CD4-positive, alpha-beta T cell (primary cell): ENCODE measurements at regions not wholly inside any gene's neighbourhood (a gene's known extent, or its start where the extent isn't known, plus 50 kb on each side); places are given as distances from the start of the nearest gene placed in this dataset.

Experiments
- ATAC-seq: fragments of 200-7000 bp; cut with Tn5 transposase; one replicate; pipeline ENCODE4 v1.10.0; 2022; ENCODE audit warnings: mild to moderate bottlenecking; ENCODE audit not compliant: poor library complexity
- CTCF ChIA-PET: fragments of 350-600 bp; sonication (Branson Sonifier 250); formaldehyde crosslinking; loops from one replicate; lab custom pipeline; 2021; ENCODE audit warnings: antibody characterized with exemption, inconsistent platforms; lab: Charles Lee
- POLR2A ChIA-PET: fragments of 350-600 bp; sonication (Branson Sonifier 250); formaldehyde crosslinking; loops from one replicate; lab custom pipeline; 2021; ENCODE audit warnings: antibody characterized with exemption, inconsistent platforms; lab: Charles Lee
- DNase-seq, 14 experiments: peaks; one replicate each; pipeline ENCODE4 v3.0.0-alpha.2; 2013 to 2020; ENCODE audit warnings: mixed read lengths in 2 of 14
- H3K27ac ChIP-seq, 2 donors: one replicate each; pipeline versions ENCODE4 v1.5.1 to v1.7.0; 2013; ENCODE audit warnings: low read length in 2 of 2, low read depth in 1 of 2, mild to moderate bottlenecking in 1 of 2
- H3K27me3 ChIP-seq, 2 experiments: 1 replicate in 1 of 2; 2 replicates in 1 of 2; pipeline versions ENCODE4 v1.6.1 to v1.7.0; 2013; ENCODE audit warnings: low read length in 2 of 2, control low read depth in 1 of 2, mild to moderate bottlenecking in 1 of 2, moderate library complexity in 1 of 2; ENCODE audit not compliant: insufficient read depth in 2 of 2, control insufficient read depth in 1 of 2
- H3K36me3 ChIP-seq: one replicate; pipeline ENCODE4 v1.6.1; 2013; ENCODE audit warnings: low read length, control low read depth; ENCODE audit not compliant: insufficient read depth
- H3K4me1 ChIP-seq: one replicate; pipeline ENCODE4 v1.6.1; 2013; ENCODE audit warnings: low read length, control low read depth; ENCODE audit not compliant: insufficient read depth
- H3K4me3 ChIP-seq: one replicate; pipeline ENCODE4 v1.5.1; 2013; ENCODE audit warnings: mild to moderate bottlenecking, low read length, moderate library complexity
- H3K9me3 ChIP-seq, 2 experiments: 1 replicate in 1 of 2; 2 replicates in 1 of 2; pipeline versions ENCODE4 v1.6.1 to v1.7.0; 2013; ENCODE audit warnings: low read length in 2 of 2, mild to moderate bottlenecking in 2 of 2, control low read depth in 1 of 2, moderate library complexity in 1 of 2; ENCODE audit not compliant: control insufficient read depth in 1 of 2, insufficient read depth in 1 of 2
- H3K27ac Mint-ChIP-seq: one replicate; pipeline ENCODE4 v1.8.0; 2020; ENCODE audit warnings: mixed read lengths
- H3K27me3 Mint-ChIP-seq: one replicate; pipeline ENCODE4 v1.8.0; 2021; ENCODE audit warnings: mixed read lengths
- H3K36me3 Mint-ChIP-seq: one replicate; pipeline ENCODE4 v1.8.0; 2021; ENCODE audit warnings: low read depth, mixed read lengths
- H3K4me1 Mint-ChIP-seq: one replicate; pipeline ENCODE4 v1.8.0; 2021; ENCODE audit warnings: low read depth, mixed read lengths
- H3K4me3 Mint-ChIP-seq: one replicate; pipeline ENCODE4 v1.8.0; 2020; ENCODE audit warnings: mild to moderate bottlenecking, mixed read lengths
- H3K9me3 Mint-ChIP-seq: one replicate; pipeline ENCODE4 v1.8.0; 2020; ENCODE audit warnings: mixed read lengths
- intact Hi-C, 2 experiments: fragments of 100-400 bp; cut with DNase I in 1 of 2; cut with micrococcal nuclease in 1 of 2; formaldehyde crosslinking; loops; one replicate each; pipeline versions ENCODE4 v1.15.1 to v1.9.0; 2023 to 2025; cut with DNase I, micrococcal nuclease
- TF ChIP-seq, protein P1 (sequence below): fragments of 200-600 bp; IDR thresholded peaks from one replicate; pipeline ENCODE4 v1.8.0; 2022; ENCODE audit warnings: antibody characterized with exemption, mild to moderate bottlenecking

DNA sequence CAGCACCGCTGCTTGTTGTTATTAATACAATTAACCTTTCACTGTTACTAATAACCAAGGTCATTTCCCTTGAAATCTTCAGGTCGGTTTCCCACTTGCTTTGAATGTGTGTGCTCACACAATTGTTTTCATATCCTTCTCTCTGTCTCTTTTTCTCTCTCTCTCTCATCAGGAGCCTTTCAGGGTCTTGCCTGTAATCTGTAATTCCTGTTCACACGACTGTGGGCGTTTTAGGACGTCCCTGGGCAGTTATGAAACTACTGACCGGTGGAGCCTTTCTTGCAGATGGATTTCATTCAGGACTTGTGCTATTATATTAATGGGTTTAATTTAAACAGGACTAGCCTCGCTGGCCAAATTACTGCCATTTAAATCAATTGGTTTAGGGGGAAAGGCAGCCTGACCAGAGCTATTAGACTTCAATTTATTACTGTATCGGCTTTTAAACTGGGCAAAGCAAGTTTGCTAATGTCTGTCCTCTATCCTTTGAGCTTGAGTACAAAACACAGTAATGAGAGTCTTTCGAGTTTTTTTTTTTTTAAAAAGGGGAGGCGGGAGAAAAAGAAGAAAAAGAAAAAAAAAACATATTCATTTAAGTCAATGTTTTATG, 316.0 kb upstream of the TLE4 start:
- Mint-ChIP-seq H3K9me3 (no peaks in the 10 kb centered on the region), H3K4me3 (no peak overlapping the region), H3K36me3 (no peaks in the 10 kb centered on the region), H3K27me3 (peaks cover 20% of the 10 kb centered on the region), H3K27ac (no peak overlapping the region), H3K4me1 (no peaks in the 10 kb centered on the region)
- peaks cover 0 to 5% of the 10 kb centered on the region in 2 experiments for H3K9me3 ChIP-seq
- no peaks in the 10 kb centered on the region for H3K4me1 ChIP-seq
- DNase-seq = no peak
- H3K36me3 ChIP-seq = no peaks in the 10 kb centered on the region
- POLR2A ChIA-PET = no interaction called here
- H3K4me3 ChIP-seq = no peak overlapping the region
- TF ChIP-seq, protein P1, sequence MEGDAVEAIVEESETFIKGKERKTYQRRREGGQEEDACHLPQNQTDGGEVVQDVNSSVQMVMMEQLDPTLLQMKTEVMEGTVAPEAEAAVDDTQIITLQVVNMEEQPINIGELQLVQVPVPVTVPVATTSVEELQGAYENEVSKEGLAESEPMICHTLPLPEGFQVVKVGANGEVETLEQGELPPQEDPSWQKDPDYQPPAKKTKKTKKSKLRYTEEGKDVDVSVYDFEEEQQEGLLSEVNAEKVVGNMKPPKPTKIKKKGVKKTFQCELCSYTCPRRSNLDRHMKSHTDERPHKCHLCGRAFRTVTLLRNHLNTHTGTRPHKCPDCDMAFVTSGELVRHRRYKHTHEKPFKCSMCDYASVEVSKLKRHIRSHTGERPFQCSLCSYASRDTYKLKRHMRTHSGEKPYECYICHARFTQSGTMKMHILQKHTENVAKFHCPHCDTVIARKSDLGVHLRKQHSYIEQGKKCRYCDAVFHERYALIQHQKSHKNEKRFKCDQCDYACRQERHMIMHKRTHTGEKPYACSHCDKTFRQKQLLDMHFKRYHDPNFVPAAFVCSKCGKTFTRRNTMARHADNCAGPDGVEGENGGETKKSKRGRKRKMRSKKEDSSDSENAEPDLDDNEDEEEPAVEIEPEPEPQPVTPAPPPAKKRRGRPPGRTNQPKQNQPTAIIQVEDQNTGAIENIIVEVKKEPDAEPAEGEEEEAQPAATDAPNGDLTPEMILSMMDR = no peak
- intact Hi-C loops = no loop called here
- H3K27ac ChIP-seq = no peak overlapping the region
- no peak for ATAC-seq
- CTCF ChIA-PET = no interaction called here
- peaks cover 5 to 9% of the 10 kb centered on the region in 2 experiments for H3K27me3 ChIP-seq

DNA sequence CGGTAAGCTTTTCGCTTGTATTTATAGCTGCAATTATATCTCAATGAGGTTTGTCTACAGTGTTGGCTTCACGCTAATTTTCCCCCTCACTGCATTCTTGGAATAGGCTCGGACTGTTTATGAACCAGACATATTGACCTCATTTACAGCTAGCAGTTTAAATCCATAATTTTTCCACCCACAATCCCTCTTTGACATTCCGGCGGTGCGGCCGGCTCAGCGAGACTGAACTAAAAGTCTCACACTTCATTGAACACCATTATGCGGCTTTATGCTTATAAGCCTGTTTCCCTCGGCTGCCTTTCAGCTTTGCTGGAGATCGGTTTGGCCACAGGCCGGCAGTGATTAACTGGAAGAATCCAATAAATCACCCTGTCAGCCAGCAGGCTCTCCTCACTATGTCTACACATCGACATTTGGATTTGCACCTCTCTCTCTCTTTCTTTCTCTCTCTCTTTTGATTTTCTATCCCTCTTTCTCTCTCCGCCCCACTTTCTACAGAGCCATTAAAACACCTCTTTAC, 315.0 kb upstream of the TLE4 start:
- POLR2A ChIA-PET = no interaction called here
- H3K27me3 Mint-ChIP-seq = peaks cover 29% of the 10 kb centered on the region

DNA sequence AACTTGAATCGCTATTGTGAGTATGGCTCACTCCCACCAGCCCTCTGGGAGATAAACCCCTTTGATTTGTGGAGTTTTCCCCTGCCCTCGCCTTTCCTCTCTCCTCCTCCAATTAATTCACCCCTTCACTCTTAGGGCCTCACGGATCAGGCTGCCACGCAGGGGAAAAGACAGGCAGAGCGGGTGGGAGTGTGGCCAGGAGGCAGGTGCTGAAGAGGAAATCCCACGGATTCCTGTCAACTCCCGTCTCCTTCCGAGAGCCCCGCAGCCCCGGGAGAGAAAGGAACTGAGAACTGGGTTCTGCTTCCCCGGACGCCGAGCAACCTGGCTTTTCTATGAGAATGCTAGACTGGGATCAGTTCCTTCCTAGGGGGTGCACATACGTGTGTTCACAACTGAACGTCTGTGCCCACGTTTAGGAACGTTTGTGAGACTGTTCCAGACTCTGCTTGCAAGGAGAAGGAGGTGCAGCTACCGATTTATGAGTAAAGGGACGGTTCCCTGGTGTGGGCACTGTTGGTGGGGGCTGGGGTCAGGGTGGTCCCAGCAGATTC, 314.5 kb upstream of the TLE4 start:
- no peak for DNase-seq
- Histone ChIP-seq H3K27me3 (peaks cover 5 to 9% of the 10 kb centered on the region in 2 experiments), H3K4me3 (no peak overlapping the region), H3K4me1 (no peaks in the 10 kb centered on the region), H3K36me3 (no peaks in the 10 kb centered on the region), H3K9me3 (peaks cover 0 to 5% of the 10 kb centered on the region in 2 experiments), H3K27ac (no peak overlapping the region)
- ChIA-PET POLR2A (no interaction called here), CTCF (no interaction called here)
- no peaks in the 10 kb centered on the region for H3K36me3 Mint-ChIP-seq
- H3K27ac Mint-ChIP-seq = no peak overlapping the region
- H3K9me3 Mint-ChIP-seq = no peaks in the 10 kb centered on the region
- TF ChIP-seq, protein P1 = no peak
- no peaks in the 10 kb centered on the region for H3K4me1 Mint-ChIP-seq
- peaks cover 32% of the 10 kb centered on the region for H3K27me3 Mint-ChIP-seq
- intact Hi-C loops = no loop called here
- no peak overlapping the region for H3K4me3 Mint-ChIP-seq
- no peak for ATAC-seq

More for the DNA sequence above, 315.0 kb upstream of the TLE4 start:
- CTCF ChIA-PET = no interaction called here
- Histone ChIP-seq H3K27me3 (peaks cover 5 to 9% of the 10 kb centered on the region in 2 experiments), H3K27ac (no peak overlapping the region), H3K36me3 (no peaks in the 10 kb centered on the region), H3K9me3 (peaks cover 0 to 5% of the 10 kb centered on the region in 2 experiments), H3K4me3 (no peak overlapping the region), H3K4me1 (no peaks in the 10 kb centered on the region)
- H3K4me3 Mint-ChIP-seq = no peak overlapping the region
- ATAC-seq = no peak
- TF ChIP-seq, protein P1 = no peak
- H3K4me1 Mint-ChIP-seq = no peaks in the 10 kb centered on the region
- intact Hi-C loops = no loop called here
- DNase-seq = no peak
- H3K9me3 Mint-ChIP-seq = no peaks in the 10 kb centered on the region
- H3K27ac Mint-ChIP-seq = no peak overlapping the region
- H3K36me3 Mint-ChIP-seq = no peaks in the 10 kb centered on the region
